ENCODE measurements at regions not wholly inside any gene's neighbourhood (a gene's known extent, or its start where the extent isn't known, plus 50 kb on each side); places are given as distances from the start of the nearest gene placed in this dataset.

- Mint-ChIP-seq H3K4me3 (no peak overlapping the region), H3K4me1 (ENCODE audit: low read depth) (no peaks in the 10 kb centered on the region), H3K36me3 (ENCODE audit: low read depth) (no peaks in the 10 kb centered on the region), H3K27me3 (ENCODE audit: insufficient read depth) (no peaks in the 10 kb centered on the region; the same call in 1 of the 2 replicates), H3K27ac (no peak overlapping the region), H3K9me3 (no peaks in the 10 kb centered on the region)
- DNase-seq, result no peak
- no peak for TF ChIP-seq CTCF (IDR thresholded peaks at IDR 0.05)
Observed at GRCh38 chr12:92197815-92198214, 52.2 kb upstream of the BTG1 start.

- no peak for DNase-seq
- Mint-ChIP-seq H3K4me1 (ENCODE audit: low read depth) (no peaks in the 10 kb centered on the region), H3K27me3 (ENCODE audit: insufficient read depth) (no peaks in the 10 kb centered on the region; the same call in 1 of the 2 replicates), H3K9me3 (no peaks in the 10 kb centered on the region), H3K4me3 (no peak overlapping the region), H3K27ac (no peak overlapping the region), H3K36me3 (ENCODE audit: low read depth) (no peaks in the 10 kb centered on the region)
- no peak for TF ChIP-seq CTCF (IDR thresholded peaks at IDR 0.05)
Observed at GRCh38 chr12:92196368-92196767, 50.7 kb upstream of the BTG1 start.

Measured in HFFc6 (cell line).